OCI-LY1 (cell line): ENCODE measurements at regions not wholly inside any gene's neighbourhood (a gene's known extent, or its start where the extent isn't known, plus 50 kb on each side); places are given as distances from the start of the nearest gene placed in this dataset.

Experiments used
- H2AFZ ChIP-seq: fragments of 200-600 bp; sonication (generic), shearing (Covaris generic); 2 replicates; pipeline ENCODE4 v1.6.0; 2014; ENCODE audit warnings: antibody characterized with exemption, mild to moderate bottlenecking, low read length
- H3F3A ChIP-seq: fragments of 200-600 bp; sonication (generic), shearing (Covaris generic); 2 replicates; pipeline ENCODE4 v1.6.0; 2014; ENCODE audit warnings: mild to moderate bottlenecking, antibody characterized with exemption, low read length, moderate library complexity; ENCODE audit not compliant: insufficient read depth
- H3K27ac ChIP-seq: fragments of 200-600 bp; sonication (generic); 2 replicates; pipeline ENCODE4 v1.5.1; 2014; ENCODE audit warnings: low read length, mixed run types, mild to moderate bottlenecking, low read depth; ENCODE audit not compliant: poor library complexity, severe bottlenecking
- H3K27me3 ChIP-seq: fragments of 200-600 bp; sonication (generic); 2 replicates; pipeline ENCODE4 v1.6.0; 2014; ENCODE audit warnings: antibody characterized with exemption, mild to moderate bottlenecking, low read length, moderate library complexity; ENCODE audit not compliant: insufficient read depth
- H3K36me3 ChIP-seq: fragments of 200-600 bp; sonication (generic); 2 replicates; pipeline ENCODE4 v1.6.1; 2014; ENCODE audit warnings: mild to moderate bottlenecking, antibody characterized with exemption, low read length, moderate library complexity, mixed read lengths; ENCODE audit not compliant: insufficient read depth
- H3K4me1 ChIP-seq: fragments of 200-600 bp; sonication (generic); 2 replicates; pipeline ENCODE4 v1.5.1; 2014; ENCODE audit warnings: mild to moderate bottlenecking, low read length, moderate library complexity; ENCODE audit not compliant: insufficient read depth, severe bottlenecking
- H3K4me2 ChIP-seq: fragments of 200-600 bp; sonication (generic), shearing (Covaris generic); 2 replicates; pipeline ENCODE4 v1.6.1; 2014; ENCODE audit warnings: low read length
- H3K4me3 ChIP-seq: fragments of 200-600 bp; sonication (generic); 2 replicates; pipeline ENCODE4 v1.5.1; 2014; ENCODE audit warnings: low read length, low read depth, mild to moderate bottlenecking, mixed read lengths; ENCODE audit not compliant: poor library complexity, severe bottlenecking
- H3K79me2 ChIP-seq: fragments of 200-600 bp; shearing (Covaris generic); 2 replicates; pipeline ENCODE4 v1.6.1; 2016; ENCODE audit warnings: mixed run types, low read length, mixed read lengths; ENCODE audit not compliant: insufficient read depth
- H3K9ac ChIP-seq: fragments of 200-600 bp; sonication (generic), shearing (Covaris generic); 2 replicates; pipeline ENCODE4 v1.6.1; 2014; ENCODE audit warnings: mild to moderate bottlenecking, low read length, mixed read lengths
- H3K9me2 ChIP-seq: fragments of 200-600 bp; sonication (generic), shearing (Covaris generic); 2 replicates; pipeline ENCODE4 v1.6.1; 2014; ENCODE audit warnings: low read depth, mild to moderate bottlenecking, low read length, mixed read lengths
- H3K9me3 ChIP-seq: fragments of 200-600 bp; shearing (Covaris generic); 2 replicates; pipeline ENCODE4 v1.6.1; 2014; ENCODE audit warnings: low read length, mixed read lengths
- H4K20me1 ChIP-seq: fragments of 200-600 bp; sonication (generic), shearing (Covaris generic); 2 replicates; pipeline ENCODE4 v1.6.0; 2016; ENCODE audit warnings: mild to moderate bottlenecking, low read length; ENCODE audit not compliant: insufficient read depth
- EZH2 ChIP-seq: fragments of 200-600 bp; sonication (generic), shearing (Covaris generic); IDR thresholded peaks from 2 replicates; pipeline ENCODE4 v1.8.0; 2017; ENCODE audit warnings: borderline replicate concordance, mixed run types, mild to moderate bottlenecking, antibody characterized with exemption, low read length, moderate library complexity, mixed read lengths
- TF ChIP-seq, protein P1 (sequence below): fragments of 200-600 bp; sonication (generic), shearing (Covaris generic); IDR thresholded peaks from 2 replicates; pipeline ENCODE4 v1.5.1; 2017; ENCODE audit warnings: mild to moderate bottlenecking, antibody characterized with exemption, low read length, moderate library complexity, mixed read lengths

DNA sequence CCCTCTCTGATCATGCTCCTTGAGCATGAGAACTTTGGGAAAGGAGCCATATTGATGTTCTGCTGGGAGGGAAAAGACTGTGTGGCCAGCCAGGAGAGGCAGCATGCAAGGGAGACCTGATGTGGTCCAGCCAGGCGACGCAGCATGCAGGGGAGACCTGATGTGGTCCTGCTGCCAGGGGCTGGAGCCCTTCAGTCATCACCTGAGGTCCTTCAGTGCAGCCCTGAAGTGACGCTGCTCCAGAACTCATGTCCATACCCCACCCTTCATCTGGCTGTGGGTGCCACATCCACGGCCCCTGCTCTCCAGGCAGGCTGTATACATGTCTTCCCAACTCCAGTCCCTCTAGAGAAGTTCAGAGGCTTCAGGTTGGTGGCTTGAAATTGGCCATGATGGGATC, 134.4 kb downstream of the ERMARD start:
- no peak overlapping the region for H3K4me3 ChIP-seq
- no peaks in the 10 kb centered on the region for H4K20me1 ChIP-seq
- no peaks in the 10 kb centered on the region for H3K79me2 ChIP-seq
- H3K36me3 ChIP-seq, result no peaks in the 10 kb centered on the region
- no peaks in the 10 kb centered on the region for H3K9me3 ChIP-seq
- no peaks in the 10 kb centered on the region for H3K4me1 ChIP-seq
- H3K27ac ChIP-seq, result no peak overlapping the region
- H3K4me2 ChIP-seq, result no peak overlapping the region
- no peak overlapping the region for H3K9ac ChIP-seq
- H3F3A ChIP-seq, result no peaks in the 10 kb centered on the region
- H2AFZ ChIP-seq, result no peak overlapping the region
- H3K9me2 ChIP-seq, result no peaks in the 10 kb centered on the region
- TF ChIP-seq, protein P1, sequence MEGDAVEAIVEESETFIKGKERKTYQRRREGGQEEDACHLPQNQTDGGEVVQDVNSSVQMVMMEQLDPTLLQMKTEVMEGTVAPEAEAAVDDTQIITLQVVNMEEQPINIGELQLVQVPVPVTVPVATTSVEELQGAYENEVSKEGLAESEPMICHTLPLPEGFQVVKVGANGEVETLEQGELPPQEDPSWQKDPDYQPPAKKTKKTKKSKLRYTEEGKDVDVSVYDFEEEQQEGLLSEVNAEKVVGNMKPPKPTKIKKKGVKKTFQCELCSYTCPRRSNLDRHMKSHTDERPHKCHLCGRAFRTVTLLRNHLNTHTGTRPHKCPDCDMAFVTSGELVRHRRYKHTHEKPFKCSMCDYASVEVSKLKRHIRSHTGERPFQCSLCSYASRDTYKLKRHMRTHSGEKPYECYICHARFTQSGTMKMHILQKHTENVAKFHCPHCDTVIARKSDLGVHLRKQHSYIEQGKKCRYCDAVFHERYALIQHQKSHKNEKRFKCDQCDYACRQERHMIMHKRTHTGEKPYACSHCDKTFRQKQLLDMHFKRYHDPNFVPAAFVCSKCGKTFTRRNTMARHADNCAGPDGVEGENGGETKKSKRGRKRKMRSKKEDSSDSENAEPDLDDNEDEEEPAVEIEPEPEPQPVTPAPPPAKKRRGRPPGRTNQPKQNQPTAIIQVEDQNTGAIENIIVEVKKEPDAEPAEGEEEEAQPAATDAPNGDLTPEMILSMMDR, result no peak
- TF ChIP-seq EZH2, result no peak
- H3K27me3 ChIP-seq, result no peaks in the 10 kb centered on the region

DNA sequence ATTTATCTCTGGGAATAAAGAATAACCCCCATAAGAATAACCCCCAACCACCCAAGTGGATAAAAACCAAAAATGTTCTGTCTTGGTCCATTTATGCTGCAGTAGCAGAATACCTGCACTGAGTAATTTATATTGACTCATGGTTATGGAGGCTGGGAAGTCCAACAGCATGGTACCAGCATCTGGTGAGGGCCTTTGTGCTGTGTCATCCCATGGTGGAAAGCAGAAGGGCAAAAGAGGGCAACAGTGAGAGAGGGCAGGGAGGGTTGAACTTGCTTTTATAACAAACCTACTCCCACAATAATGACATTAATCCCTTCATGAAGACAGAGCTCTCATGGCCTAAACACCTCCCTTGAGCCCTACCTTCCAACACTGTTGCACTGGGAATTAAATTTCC, 133.7 kb downstream of the ERMARD start:
- Histone ChIP-seq H4K20me1 (no peaks in the 10 kb centered on the region), H3K9me2 (no peaks in the 10 kb centered on the region), H2AFZ (no peak overlapping the region), H3K9me3 (no peaks in the 10 kb centered on the region), H3K9ac (no peak overlapping the region), H3K27me3 (no peaks in the 10 kb centered on the region), H3K36me3 (no peaks in the 10 kb centered on the region), H3F3A (no peaks in the 10 kb centered on the region), H3K79me2 (no peaks in the 10 kb centered on the region), H3K4me2 (no peak overlapping the region), H3K4me3 (no peak overlapping the region), H3K27ac (no peak overlapping the region), H3K4me1 (no peaks in the 10 kb centered on the region)
- TF ChIP-seq EZH2, result no peak
- TF ChIP-seq, protein P1, result no peak

DNA sequence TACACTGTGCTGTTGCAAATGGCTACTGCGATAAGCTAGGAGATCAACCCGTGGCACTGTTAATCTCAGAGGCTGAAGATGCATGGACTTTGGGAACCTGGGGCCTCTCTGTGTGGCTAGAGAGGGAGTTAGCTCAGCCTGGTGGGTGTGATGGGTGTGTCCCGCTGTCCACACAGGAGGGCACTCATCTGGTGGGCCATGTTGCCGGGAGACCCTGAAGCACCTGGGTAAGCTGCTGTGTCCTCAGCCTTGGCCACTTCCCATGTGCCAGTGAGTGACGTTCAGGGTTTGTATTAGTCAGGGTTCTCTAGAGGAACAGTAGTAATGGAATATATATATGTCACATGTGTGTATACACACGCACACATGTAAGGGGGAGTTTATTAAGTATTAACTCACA, 132.7 kb downstream of the ERMARD start:
- Histone ChIP-seq H3K4me3 (no peak overlapping the region), H3K4me2 (no peak overlapping the region), H3K27me3 (no peaks in the 10 kb centered on the region), H3K4me1 (no peaks in the 10 kb centered on the region), H3K9me2 (no peaks in the 10 kb centered on the region), H3K79me2 (no peaks in the 10 kb centered on the region), H2AFZ (no peak overlapping the region), H3K9me3 (no peaks in the 10 kb centered on the region), H4K20me1 (no peaks in the 10 kb centered on the region), H3K27ac (no peak overlapping the region), H3K9ac (no peak overlapping the region), H3K36me3 (no peaks in the 10 kb centered on the region), H3F3A (no peaks in the 10 kb centered on the region)
- TF ChIP-seq, protein P1, result no peak
- TF ChIP-seq EZH2, result no peak
